HL-60 (cell line): ENCODE measurements at regions not wholly inside any gene's neighbourhood (a gene's known extent, or its start where the extent isn't known, plus 50 kb on each side); places are given as distances from the start of the nearest gene placed in this dataset.

Source experiments
- DNase-seq, 2 experiments: peaks; one replicate each; pipeline ENCODE4 v3.0.0-alpha.2; 2010 to 2020; ENCODE audit warnings: low read depth in 1 of 2, low spot score in 1 of 2
- H3K27ac ChIP-seq: fragments of 250-450 bp; sonication (Bioruptor Pico); replicated peaks from 2 replicates; pipeline ENCODE4 v1.5.1; 2020; ENCODE audit warnings: mild to moderate bottlenecking, moderate library complexity
- H3K27me3 ChIP-seq: fragments of 250-450 bp; sonication (Bioruptor Pico); 2 replicates; pipeline ENCODE4 v1.5.1; 2021; ENCODE audit warnings: mild to moderate bottlenecking, moderate library complexity; ENCODE audit not compliant: insufficient read depth, poor library complexity, severe bottlenecking
- H3K4me3 ChIP-seq: replicated peaks from 2 replicates; pipeline ENCODE4 v1.5.1; 2011; ENCODE audit warnings: mild to moderate bottlenecking, control low read depth, low read length; ENCODE audit not compliant: insufficient read depth
- GABPA ChIP-seq: IDR thresholded peaks from 2 replicates; pipeline ENCODE4 v1.6.1; 2012; ENCODE audit warnings: low read depth
- POLR2AphosphoS5 ChIP-seq: IDR thresholded peaks from 2 replicates; pipeline ENCODE4 v1.6.1; 2012; ENCODE audit warnings: low read depth
- SPI1 ChIP-seq: IDR thresholded peaks from 2 replicates; pipeline ENCODE4 v1.6.1; 2012; ENCODE audit warnings: low read depth, mild to moderate bottlenecking, borderline replicate concordance
- TF ChIP-seq, protein P1 (sequence below): IDR thresholded peaks from one replicate; pipeline ENCODE4 v1.5.1; 2011; ENCODE audit warnings: low read length, control low read depth, inconsistent platforms; ENCODE audit not compliant: insufficient read depth
- TF ChIP-seq, protein P2 (sequence below): IDR thresholded peaks from 2 replicates; pipeline ENCODE4 v1.6.1; 2012; ENCODE audit warnings: low read depth; ENCODE audit not compliant: insufficient replicate concordance

DNA sequence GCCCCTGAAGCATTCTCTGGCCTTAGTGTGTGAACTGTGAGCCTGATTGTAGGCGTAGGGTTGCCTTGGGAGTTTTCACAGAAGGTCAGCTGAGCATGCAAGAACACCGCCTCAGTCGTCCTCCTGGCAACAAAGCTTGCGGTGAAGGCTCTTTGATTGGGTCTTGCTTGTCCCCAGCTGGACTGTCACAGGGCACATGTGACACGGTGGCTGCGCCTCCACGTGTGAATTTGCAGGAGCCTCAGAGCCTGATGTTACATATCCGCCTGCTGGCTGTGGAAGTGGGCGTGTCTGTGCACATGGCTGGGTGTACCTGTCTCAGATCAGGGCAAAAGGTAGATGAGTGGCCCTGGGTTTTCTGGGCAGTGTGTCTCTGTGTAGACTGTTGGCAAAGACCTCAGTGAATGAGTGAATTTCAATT is 228.7 kb downstream of the HAUS1 start:
- H3K27ac ChIP-seq: peak overlapping the region; percentile 73
- peak in 1 of 2 experiments; percentile 19 for DNase-seq
- peak overlapping the region; percentile 80 for H3K4me3 ChIP-seq
- H3K27me3 ChIP-seq: no peaks in the 10 kb centered on the region
- no peak for TF ChIP-seq SPI1
- TF ChIP-seq, protein P1, sequence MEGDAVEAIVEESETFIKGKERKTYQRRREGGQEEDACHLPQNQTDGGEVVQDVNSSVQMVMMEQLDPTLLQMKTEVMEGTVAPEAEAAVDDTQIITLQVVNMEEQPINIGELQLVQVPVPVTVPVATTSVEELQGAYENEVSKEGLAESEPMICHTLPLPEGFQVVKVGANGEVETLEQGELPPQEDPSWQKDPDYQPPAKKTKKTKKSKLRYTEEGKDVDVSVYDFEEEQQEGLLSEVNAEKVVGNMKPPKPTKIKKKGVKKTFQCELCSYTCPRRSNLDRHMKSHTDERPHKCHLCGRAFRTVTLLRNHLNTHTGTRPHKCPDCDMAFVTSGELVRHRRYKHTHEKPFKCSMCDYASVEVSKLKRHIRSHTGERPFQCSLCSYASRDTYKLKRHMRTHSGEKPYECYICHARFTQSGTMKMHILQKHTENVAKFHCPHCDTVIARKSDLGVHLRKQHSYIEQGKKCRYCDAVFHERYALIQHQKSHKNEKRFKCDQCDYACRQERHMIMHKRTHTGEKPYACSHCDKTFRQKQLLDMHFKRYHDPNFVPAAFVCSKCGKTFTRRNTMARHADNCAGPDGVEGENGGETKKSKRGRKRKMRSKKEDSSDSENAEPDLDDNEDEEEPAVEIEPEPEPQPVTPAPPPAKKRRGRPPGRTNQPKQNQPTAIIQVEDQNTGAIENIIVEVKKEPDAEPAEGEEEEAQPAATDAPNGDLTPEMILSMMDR: no peak
- TF ChIP-seq POLR2AphosphoS5: no peak
- TF ChIP-seq, protein P2, sequence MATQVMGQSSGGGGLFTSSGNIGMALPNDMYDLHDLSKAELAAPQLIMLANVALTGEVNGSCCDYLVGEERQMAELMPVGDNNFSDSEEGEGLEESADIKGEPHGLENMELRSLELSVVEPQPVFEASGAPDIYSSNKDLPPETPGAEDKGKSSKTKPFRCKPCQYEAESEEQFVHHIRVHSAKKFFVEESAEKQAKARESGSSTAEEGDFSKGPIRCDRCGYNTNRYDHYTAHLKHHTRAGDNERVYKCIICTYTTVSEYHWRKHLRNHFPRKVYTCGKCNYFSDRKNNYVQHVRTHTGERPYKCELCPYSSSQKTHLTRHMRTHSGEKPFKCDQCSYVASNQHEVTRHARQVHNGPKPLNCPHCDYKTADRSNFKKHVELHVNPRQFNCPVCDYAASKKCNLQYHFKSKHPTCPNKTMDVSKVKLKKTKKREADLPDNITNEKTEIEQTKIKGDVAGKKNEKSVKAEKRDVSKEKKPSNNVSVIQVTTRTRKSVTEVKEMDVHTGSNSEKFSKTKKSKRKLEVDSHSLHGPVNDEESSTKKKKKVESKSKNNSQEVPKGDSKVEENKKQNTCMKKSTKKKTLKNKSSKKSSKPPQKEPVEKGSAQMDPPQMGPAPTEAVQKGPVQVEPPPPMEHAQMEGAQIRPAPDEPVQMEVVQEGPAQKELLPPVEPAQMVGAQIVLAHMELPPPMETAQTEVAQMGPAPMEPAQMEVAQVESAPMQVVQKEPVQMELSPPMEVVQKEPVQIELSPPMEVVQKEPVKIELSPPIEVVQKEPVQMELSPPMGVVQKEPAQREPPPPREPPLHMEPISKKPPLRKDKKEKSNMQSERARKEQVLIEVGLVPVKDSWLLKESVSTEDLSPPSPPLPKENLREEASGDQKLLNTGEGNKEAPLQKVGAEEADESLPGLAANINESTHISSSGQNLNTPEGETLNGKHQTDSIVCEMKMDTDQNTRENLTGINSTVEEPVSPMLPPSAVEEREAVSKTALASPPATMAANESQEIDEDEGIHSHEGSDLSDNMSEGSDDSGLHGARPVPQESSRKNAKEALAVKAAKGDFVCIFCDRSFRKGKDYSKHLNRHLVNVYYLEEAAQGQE: no peak
- no peak for TF ChIP-seq GABPA

DNA sequence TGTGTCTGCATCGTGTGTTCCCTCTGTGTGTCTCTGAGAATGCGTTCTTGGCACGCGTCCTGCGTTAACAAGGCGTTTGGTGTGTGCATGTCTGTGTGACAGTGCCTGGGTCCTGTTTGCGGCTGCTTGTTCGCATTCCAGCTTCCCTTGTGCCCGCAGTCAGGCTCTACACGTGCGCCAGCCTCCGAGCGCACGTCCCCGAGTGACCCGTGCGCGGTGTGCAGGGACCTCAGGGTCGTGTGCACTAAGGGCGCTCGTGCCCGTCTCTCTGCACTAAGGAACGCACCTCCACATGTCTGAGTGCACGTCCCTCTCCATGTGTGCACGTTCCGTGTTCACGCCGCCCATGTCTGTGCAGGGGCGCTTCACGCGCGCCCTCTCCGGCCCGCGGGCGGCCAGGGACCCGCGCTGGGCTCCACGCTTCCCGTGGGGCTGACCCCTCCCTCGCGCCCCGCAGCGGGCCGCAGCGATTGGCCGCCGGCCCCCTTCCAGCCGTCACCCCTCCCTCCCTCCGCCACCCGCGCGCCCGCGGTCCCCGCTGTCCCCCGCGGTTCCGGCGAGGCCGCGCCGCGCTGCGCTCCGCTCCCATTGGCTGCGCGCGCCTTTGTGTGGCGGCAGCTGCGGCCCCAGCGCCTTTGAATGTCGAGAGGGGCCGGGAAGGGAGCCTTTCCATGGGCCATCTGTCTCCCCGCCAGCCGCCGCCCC is 229.4 kb downstream of the HAUS1 start:
- Histone ChIP-seq H3K27ac (peak overlapping the region; percentile 73), H3K27me3 (no peaks in the 10 kb centered on the region), H3K4me3 (peak overlapping the region; percentile 80)
- peak; percentile 70 to 91 for DNase-seq
- TF ChIP-seq, protein P1: no peak
- TF ChIP-seq GABPA: no peak
- TF ChIP-seq, protein P2: no peak
- no peak for TF ChIP-seq SPI1
- peak; percentile 89 for TF ChIP-seq POLR2AphosphoS5

DNA sequence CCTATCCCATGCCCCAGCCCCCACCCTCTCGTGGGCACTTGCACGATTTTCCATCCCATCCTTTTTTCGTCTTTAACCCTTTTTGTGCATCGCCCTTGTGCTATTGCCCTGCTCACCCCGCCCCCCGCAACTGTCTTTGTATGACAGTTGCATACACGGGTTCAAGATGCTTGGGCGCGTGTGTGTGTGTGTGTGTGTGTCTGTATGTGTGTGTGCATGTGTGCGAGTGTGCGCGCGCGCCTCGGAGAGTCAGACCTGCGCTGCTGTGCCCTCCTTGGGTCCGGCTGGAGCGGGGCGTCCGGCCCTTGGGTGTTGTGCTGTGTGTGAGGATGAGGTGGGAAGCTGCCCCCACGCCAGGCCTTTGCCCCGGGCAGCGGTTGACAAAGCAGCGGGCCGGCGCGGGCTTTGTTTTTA is 230.7 kb downstream of the HAUS1 start:
- TF ChIP-seq, protein P1: no peak
- TF ChIP-seq, protein P2: no peak
- TF ChIP-seq POLR2AphosphoS5 (no peak), GABPA (peak; percentile 32; the same call in 1 of the 2 replicates)
- no peaks in the 10 kb centered on the region for H3K27me3 ChIP-seq
- peak overlapping the region; percentile 48 for H3K27ac ChIP-seq
- peak overlapping the region; percentile 80 for H3K4me3 ChIP-seq
- DNase-seq: peak; percentile 61 to 81
